ENCODE measurements at regions not wholly inside any gene's neighbourhood (a gene's known extent, or its start where the extent isn't known, plus 50 kb on each side); places are given as distances from the start of the nearest gene placed in this dataset.
"Not testable (repeated sequence)": the region's sequence is repeated elsewhere in the genome, so short reads cannot be mapped to it uniquely, and the experiment has no call there.

DNA sequence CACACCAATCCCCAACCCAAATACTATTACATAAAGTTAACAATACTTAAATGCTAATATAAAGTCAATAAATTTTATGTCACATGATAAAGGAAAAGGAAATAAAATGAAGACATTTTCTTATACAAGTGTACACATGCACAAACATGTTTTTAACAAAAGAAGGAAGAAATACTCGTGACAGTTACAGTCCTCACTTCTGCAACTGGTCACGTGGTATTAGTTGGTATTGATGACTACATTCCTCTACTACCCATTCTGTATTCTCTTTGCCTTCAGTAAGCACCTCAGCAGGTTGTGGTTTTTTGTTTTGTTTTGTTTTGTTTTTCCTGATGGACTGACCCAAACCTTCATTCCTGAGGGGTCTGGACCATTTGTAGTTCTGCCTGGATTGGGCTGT, 176.9 kb upstream of the CCNH start:
- H3K4me1 ChIP-seq (ENCODE audit: control insufficient read depth, insufficient read depth, low read length): peaks cover 7% of the 10 kb centered on the region
- H3K27me3 ChIP-seq (ENCODE audit: control insufficient read depth, insufficient read depth, low read length): no peaks in the 10 kb centered on the region
- no peak overlapping the region for H3K9ac ChIP-seq (ENCODE audit: low read depth, low read length)
- H3K36me3 ChIP-seq (ENCODE audit: control insufficient read depth, insufficient read depth, low read length): no peaks in the 10 kb centered on the region
- H3K9me3 ChIP-seq (ENCODE audit: control insufficient read depth, insufficient read depth, low read length): no peaks in the 10 kb centered on the region
- H3K4me3 ChIP-seq (ENCODE audit: low read depth, low read length): no peak overlapping the region

- H3K9ac ChIP-seq (ENCODE audit: low read depth, low read length): no peak overlapping the region
- H3K4me1 ChIP-seq (ENCODE audit: control insufficient read depth, insufficient read depth, low read length): peaks cover 7% of the 10 kb centered on the region
- H3K4me3 ChIP-seq (ENCODE audit: low read depth, low read length): no peak overlapping the region
- H3K36me3 ChIP-seq (ENCODE audit: control insufficient read depth, insufficient read depth, low read length): no peaks in the 10 kb centered on the region
- H3K27me3 ChIP-seq (ENCODE audit: control insufficient read depth, insufficient read depth, low read length): no peaks in the 10 kb centered on the region
- no peaks in the 10 kb centered on the region for H3K9me3 ChIP-seq (ENCODE audit: control insufficient read depth, insufficient read depth, low read length)
These were observed 175.6 kb upstream of the CCNH start for GRCh38 chr5:87588316-87588715.

DNA sequence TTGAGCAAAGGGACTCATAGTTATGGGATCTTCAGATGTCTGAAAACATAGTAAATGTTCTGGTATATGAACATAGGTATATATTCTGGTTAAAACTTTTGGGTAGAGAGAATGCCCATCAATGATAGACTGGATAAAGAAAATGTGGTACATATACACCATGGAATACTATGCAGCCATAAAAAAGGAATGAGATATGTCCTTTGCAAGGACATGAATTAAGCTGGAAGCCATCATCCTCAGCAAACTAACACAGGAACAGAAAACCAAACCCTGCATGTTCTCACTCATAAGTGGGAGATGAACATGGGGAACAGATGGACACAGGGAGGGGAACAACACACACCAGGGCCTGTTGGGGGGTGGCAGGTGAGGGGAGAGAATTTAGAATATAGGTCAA, 171.0 kb upstream of the CCNH start:
- H3K4me3 ChIP-seq (ENCODE audit: low read depth, low read length); H3K4me1 ChIP-seq (ENCODE audit: control insufficient read depth, insufficient read depth, low read length); H3K9ac ChIP-seq (ENCODE audit: low read depth, low read length); H3K9me3 ChIP-seq (ENCODE audit: control insufficient read depth, insufficient read depth, low read length); H3K27me3 ChIP-seq (ENCODE audit: control insufficient read depth, insufficient read depth, low read length); H3K36me3 ChIP-seq (ENCODE audit: control insufficient read depth, insufficient read depth, low read length): not testable (repeated sequence)

GRCh38 chr5:87582149-87582548, 169.4 kb upstream of the CCNH start:
- no peaks in the 10 kb centered on the region for H3K27me3 ChIP-seq (ENCODE audit: control insufficient read depth, insufficient read depth, low read length)
- H3K9ac ChIP-seq (ENCODE audit: low read depth, low read length): no peak overlapping the region
- no peaks in the 10 kb centered on the region for H3K4me1 ChIP-seq (ENCODE audit: control insufficient read depth, insufficient read depth, low read length)
- H3K4me3 ChIP-seq (ENCODE audit: low read depth, low read length): no peak overlapping the region
- H3K9me3 ChIP-seq (ENCODE audit: control insufficient read depth, insufficient read depth, low read length): no peaks in the 10 kb centered on the region
- no peaks in the 10 kb centered on the region for H3K36me3 ChIP-seq (ENCODE audit: control insufficient read depth, insufficient read depth, low read length)

DNA sequence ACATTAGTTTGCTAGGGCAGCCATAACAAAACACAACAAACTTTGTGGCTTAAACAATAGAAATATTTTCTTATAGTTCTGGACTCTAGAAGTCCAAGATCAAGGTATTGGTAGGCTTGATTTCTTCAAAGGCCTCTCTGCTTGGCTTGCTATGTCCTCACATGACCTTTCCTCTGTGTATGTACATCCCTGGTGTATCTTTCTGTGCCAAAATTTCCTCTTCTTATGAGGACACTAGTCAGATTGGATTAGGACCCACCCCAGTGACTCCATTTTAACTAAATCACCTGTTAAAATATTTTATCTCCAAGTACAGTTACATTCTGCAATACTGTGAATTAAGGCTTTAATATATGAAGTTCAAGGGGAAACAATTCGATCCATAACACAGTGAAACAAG, 168.9 kb upstream of the CCNH start:
- Histone ChIP-seq H3K36me3 (ENCODE audit: control insufficient read depth, insufficient read depth, low read length) (no peaks in the 10 kb centered on the region), H3K27me3 (ENCODE audit: control insufficient read depth, insufficient read depth, low read length) (no peaks in the 10 kb centered on the region), H3K4me1 (ENCODE audit: control insufficient read depth, insufficient read depth, low read length) (no peaks in the 10 kb centered on the region), H3K9me3 (ENCODE audit: control insufficient read depth, insufficient read depth, low read length) (no peaks in the 10 kb centered on the region), H3K9ac (ENCODE audit: low read depth, low read length) (no peak overlapping the region), H3K4me3 (ENCODE audit: low read depth, low read length) (no peak overlapping the region)

DNA sequence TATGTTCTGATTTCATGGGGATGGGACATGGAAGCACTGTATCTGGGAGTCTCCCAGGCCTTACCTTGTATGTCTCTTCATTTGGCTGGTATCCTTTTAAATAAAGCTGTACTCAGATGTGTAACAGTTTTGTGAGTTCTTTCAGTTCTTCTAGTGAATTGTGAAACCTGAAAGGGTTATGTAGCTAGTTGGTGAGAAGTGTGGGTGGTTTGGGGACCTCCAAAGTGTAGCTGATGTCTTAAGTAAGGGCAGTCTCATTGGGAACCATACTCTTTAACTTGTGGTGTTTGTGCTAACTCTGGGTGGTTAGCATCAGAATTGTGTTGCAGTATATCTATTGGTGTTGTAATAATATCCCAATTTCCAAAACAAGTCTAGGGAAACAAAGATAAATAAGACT, 166.9 kb upstream of the CCNH start:
- Histone ChIP-seq H3K4me3 (ENCODE audit: low read depth, low read length) (no peak overlapping the region), H3K27me3 (ENCODE audit: control insufficient read depth, insufficient read depth, low read length) (no peaks in the 10 kb centered on the region), H3K4me1 (ENCODE audit: control insufficient read depth, insufficient read depth, low read length) (no peaks in the 10 kb centered on the region), H3K9me3 (ENCODE audit: control insufficient read depth, insufficient read depth, low read length) (no peaks in the 10 kb centered on the region), H3K36me3 (ENCODE audit: control insufficient read depth, insufficient read depth, low read length) (no peaks in the 10 kb centered on the region), H3K9ac (ENCODE audit: low read depth, low read length) (no peak overlapping the region)

DNA sequence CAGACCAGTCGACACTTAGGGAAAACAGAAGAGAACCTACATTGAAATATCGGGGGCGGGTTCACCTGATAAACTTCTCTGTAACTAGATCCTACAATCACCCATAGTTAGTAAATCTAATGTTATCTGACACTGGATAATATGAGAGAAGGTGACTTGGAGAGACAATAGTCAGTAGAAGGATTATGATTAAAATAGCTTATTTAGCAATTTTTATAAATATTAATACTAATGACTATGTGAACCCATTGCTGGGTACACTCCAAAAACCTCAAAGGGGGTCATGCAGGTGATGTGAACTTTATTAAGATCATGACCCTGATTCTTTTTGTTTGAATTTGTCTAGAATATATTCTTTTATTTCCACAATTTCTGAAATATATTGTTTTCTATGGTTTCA, 164.1 kb upstream of the CCNH start:
- H3K9me3 ChIP-seq (ENCODE audit: control insufficient read depth, insufficient read depth, low read length): no peaks in the 10 kb centered on the region
- no peaks in the 10 kb centered on the region for H3K4me1 ChIP-seq (ENCODE audit: control insufficient read depth, insufficient read depth, low read length)
- no peaks in the 10 kb centered on the region for H3K36me3 ChIP-seq (ENCODE audit: control insufficient read depth, insufficient read depth, low read length)
- no peaks in the 10 kb centered on the region for H3K27me3 ChIP-seq (ENCODE audit: control insufficient read depth, insufficient read depth, low read length)
- H3K9ac ChIP-seq (ENCODE audit: low read depth, low read length): no peak overlapping the region
- no peak overlapping the region for H3K4me3 ChIP-seq (ENCODE audit: low read depth, low read length)

GRCh38 chr5:87576306-87576705, 163.6 kb upstream of the CCNH start:
- H3K9ac ChIP-seq (ENCODE audit: low read depth, low read length); H3K27me3 ChIP-seq (ENCODE audit: control insufficient read depth, insufficient read depth, low read length); H3K4me3 ChIP-seq (ENCODE audit: low read depth, low read length); H3K36me3 ChIP-seq (ENCODE audit: control insufficient read depth, insufficient read depth, low read length); H3K4me1 ChIP-seq (ENCODE audit: control insufficient read depth, insufficient read depth, low read length); H3K9me3 ChIP-seq (ENCODE audit: control insufficient read depth, insufficient read depth, low read length): not testable (repeated sequence)

DNA sequence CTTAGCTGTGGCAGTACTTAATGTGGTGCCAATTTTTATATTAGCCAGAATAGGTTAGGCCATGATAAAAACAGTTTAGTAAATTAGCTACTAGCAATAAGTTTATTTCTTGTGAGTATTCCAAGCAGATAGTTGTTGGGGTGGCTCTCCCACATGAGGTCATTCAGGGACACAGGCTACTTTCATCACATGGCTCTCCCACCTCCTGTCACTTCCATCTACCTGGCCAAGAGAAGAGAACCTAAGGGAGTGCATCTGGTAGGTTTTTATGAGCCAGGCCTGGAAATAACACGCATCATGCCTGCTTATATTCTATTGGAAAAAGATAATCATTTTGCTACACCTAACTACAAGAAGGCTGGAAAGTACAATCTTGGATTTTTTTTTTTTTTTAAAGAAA, 161.4 kb upstream of the CCNH start:
- Histone ChIP-seq H3K4me1 (ENCODE audit: control insufficient read depth, insufficient read depth, low read length) (no peaks in the 10 kb centered on the region), H3K9ac (ENCODE audit: low read depth, low read length) (no peak overlapping the region), H3K4me3 (ENCODE audit: low read depth, low read length) (no peak overlapping the region), H3K27me3 (ENCODE audit: control insufficient read depth, insufficient read depth, low read length) (no peaks in the 10 kb centered on the region), H3K9me3 (ENCODE audit: control insufficient read depth, insufficient read depth, low read length) (no peaks in the 10 kb centered on the region), H3K36me3 (ENCODE audit: control insufficient read depth, insufficient read depth, low read length) (no peaks in the 10 kb centered on the region)

DNA sequence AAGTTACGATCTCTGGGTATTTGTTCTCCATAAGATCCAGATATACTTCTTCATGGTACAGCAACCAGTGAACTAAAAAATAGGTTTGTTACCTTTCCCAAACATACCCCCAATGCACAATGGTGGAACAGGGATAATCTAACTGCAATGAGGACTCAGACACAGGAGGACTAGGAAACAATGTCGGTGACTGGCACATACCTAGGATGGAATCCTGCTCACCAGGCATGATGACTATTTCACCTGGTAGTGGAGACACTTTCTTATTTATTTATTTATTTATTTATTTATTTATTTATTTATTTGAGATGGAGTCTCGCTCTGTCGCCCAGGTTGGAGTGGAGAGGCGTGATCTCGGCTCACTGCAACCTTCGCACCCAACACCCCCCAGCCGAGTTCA, 159.9 kb upstream of the CCNH start:
- Histone ChIP-seq H3K36me3 (ENCODE audit: control insufficient read depth, insufficient read depth, low read length) (no peaks in the 10 kb centered on the region), H3K9ac (ENCODE audit: low read depth, low read length) (no peak overlapping the region), H3K27me3 (ENCODE audit: control insufficient read depth, insufficient read depth, low read length) (no peaks in the 10 kb centered on the region), H3K4me3 (ENCODE audit: low read depth, low read length) (no peak overlapping the region), H3K4me1 (ENCODE audit: control insufficient read depth, insufficient read depth, low read length) (no peaks in the 10 kb centered on the region), H3K9me3 (ENCODE audit: control insufficient read depth, insufficient read depth, low read length) (no peaks in the 10 kb centered on the region)

DNA sequence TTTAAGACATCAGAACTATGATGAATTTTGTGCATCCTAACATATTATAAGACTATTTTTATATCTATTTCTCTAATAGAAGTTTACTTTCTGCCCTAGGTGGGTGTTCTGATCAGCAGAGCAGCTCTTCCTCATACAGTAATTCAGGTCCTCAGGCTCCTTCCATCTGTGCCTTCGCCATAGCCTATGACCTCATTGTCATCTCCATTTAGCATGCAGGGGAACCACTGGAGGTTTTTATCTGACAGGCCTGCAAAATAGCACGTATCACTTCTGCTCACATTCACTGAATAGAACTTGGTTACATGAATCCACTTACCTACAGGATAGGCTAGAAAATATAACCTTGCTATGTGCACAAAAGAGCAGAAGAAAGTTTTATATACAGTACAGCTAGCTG, 159.4 kb upstream of the CCNH start:
- no peaks in the 10 kb centered on the region for H3K4me1 ChIP-seq (ENCODE audit: control insufficient read depth, insufficient read depth, low read length)
- no peaks in the 10 kb centered on the region for H3K9me3 ChIP-seq (ENCODE audit: control insufficient read depth, insufficient read depth, low read length)
- H3K27me3 ChIP-seq (ENCODE audit: control insufficient read depth, insufficient read depth, low read length): no peaks in the 10 kb centered on the region
- H3K36me3 ChIP-seq (ENCODE audit: control insufficient read depth, insufficient read depth, low read length): no peaks in the 10 kb centered on the region
- H3K9ac ChIP-seq (ENCODE audit: low read depth, low read length): no peak overlapping the region
- no peak overlapping the region for H3K4me3 ChIP-seq (ENCODE audit: low read depth, low read length)

GRCh38 chr5:87570366-87570765, 157.6 kb upstream of the CCNH start:
- Histone ChIP-seq H3K4me1 (ENCODE audit: control insufficient read depth, insufficient read depth, low read length) (no peaks in the 10 kb centered on the region), H3K9me3 (ENCODE audit: control insufficient read depth, insufficient read depth, low read length) (no peaks in the 10 kb centered on the region), H3K36me3 (ENCODE audit: control insufficient read depth, insufficient read depth, low read length) (no peaks in the 10 kb centered on the region), H3K4me3 (ENCODE audit: low read depth, low read length) (no peak overlapping the region), H3K27me3 (ENCODE audit: control insufficient read depth, insufficient read depth, low read length) (no peaks in the 10 kb centered on the region), H3K9ac (ENCODE audit: low read depth, low read length) (no peak overlapping the region)

DNA sequence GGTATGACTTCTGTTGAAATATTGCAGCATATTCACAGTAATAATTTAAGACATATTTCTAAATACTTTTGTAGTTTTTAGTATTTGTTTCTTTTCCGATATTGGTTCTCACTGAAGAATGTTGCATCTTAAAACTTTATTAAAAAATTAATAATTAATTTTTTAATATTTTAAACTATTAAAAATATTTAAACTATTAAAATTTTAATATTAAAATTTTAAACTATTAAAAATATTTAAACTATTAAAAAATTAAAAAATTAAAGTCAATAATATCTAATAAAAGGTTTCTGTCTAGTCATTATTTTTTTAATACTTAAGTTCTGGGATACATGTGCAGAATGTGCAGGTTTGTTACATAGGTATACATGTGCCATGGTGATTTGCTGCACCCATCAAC, 149.3 kb upstream of the CCNH start:
- Histone ChIP-seq H3K9me3 (ENCODE audit: control insufficient read depth, insufficient read depth, low read length) (no peaks in the 10 kb centered on the region), H3K27me3 (ENCODE audit: control insufficient read depth, insufficient read depth, low read length) (no peaks in the 10 kb centered on the region), H3K4me3 (ENCODE audit: low read depth, low read length) (no peak overlapping the region), H3K9ac (ENCODE audit: low read depth, low read length) (no peak overlapping the region), H3K4me1 (ENCODE audit: control insufficient read depth, insufficient read depth, low read length) (no peaks in the 10 kb centered on the region), H3K36me3 (ENCODE audit: control insufficient read depth, insufficient read depth, low read length) (no peaks in the 10 kb centered on the region)

Measured in iPS-15b (cell line).